HFFc6 (cell line): ENCODE measurements at regions not wholly inside any gene's neighbourhood (a gene's known extent, or its start where the extent isn't known, plus 50 kb on each side); places are given as distances from the start of the nearest gene placed in this dataset.
"Not testable (repeated sequence)": the region's sequence is repeated elsewhere in the genome, so short reads cannot be mapped to it uniquely, and the experiment has no call there.

Experiments used
- DNase-seq: peaks from one replicate; pipeline ENCODE4 v3.0.0-alpha.2; 2018
- H3K27ac Mint-ChIP-seq: 2 replicates; pipeline ENCODE4 v1.8.0; 2020; ENCODE audit warnings: mild to moderate bottlenecking, mixed read lengths
- H3K27me3 Mint-ChIP-seq: 2 replicates; pipeline ENCODE4 v1.8.0; 2021; ENCODE audit warnings: mild to moderate bottlenecking, moderate library complexity, mixed read lengths; ENCODE audit not compliant: insufficient read depth
- H3K36me3 Mint-ChIP-seq: 2 replicates; pipeline ENCODE4 v1.8.0; 2021; ENCODE audit warnings: low read depth, mixed read lengths
- H3K4me1 Mint-ChIP-seq: 2 replicates; pipeline ENCODE4 v1.8.0; 2020; ENCODE audit warnings: low read depth, mixed read lengths
- H3K4me3 Mint-ChIP-seq: 2 replicates; pipeline ENCODE4 v1.8.0; 2020; ENCODE audit warnings: mild to moderate bottlenecking, moderate library complexity, mixed read lengths
- H3K9me3 Mint-ChIP-seq: 2 replicates; pipeline ENCODE4 v1.8.0; 2020; ENCODE audit warnings: mild to moderate bottlenecking, mixed read lengths
- CTCF ChIP-seq: fragments of 200-600 bp; sonication (generic); IDR thresholded peaks from 2 replicates; pipeline ENCODE4 v1.5.0; 2021; ENCODE audit warnings: antibody characterized with exemption, mild to moderate bottlenecking

GRCh38 chr5:87191645-87192044, 76.0 kb upstream of the RASA1 start:
- Mint-ChIP-seq H3K4me1 (peaks cover 38% of the 10 kb centered on the region), H3K36me3 (no peaks in the 10 kb centered on the region; the same call in 1 of the 2 replicates), H3K4me3 (no peak overlapping the region), H3K27me3 (no peaks in the 10 kb centered on the region), H3K27ac (no peak overlapping the region), H3K9me3 (no peaks in the 10 kb centered on the region)
- no peak for DNase-seq
- no peak for TF ChIP-seq CTCF

GRCh38 chr5:87195104-87195591, 72.5 kb upstream of the RASA1 start:
- DNase-seq: peak; percentile 51
- Mint-ChIP-seq H3K27me3 (no peaks in the 10 kb centered on the region), H3K4me3 (peak overlapping the region; percentile 68), H3K27ac (peak overlapping the region; percentile 96), H3K4me1 (peaks cover 35% of the 10 kb centered on the region), H3K9me3 (no peaks in the 10 kb centered on the region), H3K36me3 (peaks cover 5% of the 10 kb centered on the region)
- TF ChIP-seq CTCF: no peak

GRCh38 chr5:87195616-87196015, 72.1 kb upstream of the RASA1 start:
- Mint-ChIP-seq H3K4me3 (peak overlapping the region; percentile 68), H3K27me3 (no peaks in the 10 kb centered on the region), H3K36me3 (peaks cover 5% of the 10 kb centered on the region), H3K4me1 (peaks cover 33% of the 10 kb centered on the region), H3K9me3 (no peaks in the 10 kb centered on the region; the same call in 1 of the 2 replicates), H3K27ac (peak overlapping the region; percentile 96)
- TF ChIP-seq CTCF: no peak
- peak; percentile 1 for DNase-seq

- no peak overlapping the region for H3K4me3 Mint-ChIP-seq
- peaks cover 33% of the 10 kb centered on the region for H3K4me1 Mint-ChIP-seq
- peaks cover 8% of the 10 kb centered on the region for H3K36me3 Mint-ChIP-seq
- TF ChIP-seq CTCF: no peak
- no peaks in the 10 kb centered on the region; the same call in 1 of the 2 replicates for H3K9me3 Mint-ChIP-seq
- no peak overlapping the region for H3K27ac Mint-ChIP-seq
- no peak for DNase-seq
- H3K27me3 Mint-ChIP-seq: no peaks in the 10 kb centered on the region
Measured at GRCh38 chr5:87198010-87198409, 69.7 kb upstream of the RASA1 start.

GRCh38 chr5:87199246-87199645, 68.4 kb upstream of the RASA1 start:
- not testable (repeated sequence) for H3K27ac Mint-ChIP-seq, H3K4me3 Mint-ChIP-seq, DNase-seq, H3K27me3 Mint-ChIP-seq, H3K9me3 Mint-ChIP-seq
- peaks cover 27% of the 10 kb centered on the region for H3K4me1 Mint-ChIP-seq
- H3K36me3 Mint-ChIP-seq: peaks cover 17% of the 10 kb centered on the region

GRCh38 chr5:87199704-87200103, 68.0 kb upstream of the RASA1 start:
- H3K9me3 Mint-ChIP-seq, H3K27ac Mint-ChIP-seq, H3K4me3 Mint-ChIP-seq, H3K27me3 Mint-ChIP-seq, DNase-seq: not testable (repeated sequence)
- H3K36me3 Mint-ChIP-seq: peaks cover 17% of the 10 kb centered on the region
- H3K4me1 Mint-ChIP-seq: peaks cover 23% of the 10 kb centered on the region

- Mint-ChIP-seq H3K36me3 (peaks cover 14% of the 10 kb centered on the region), H3K27ac (peak overlapping the region; percentile 28; the same call in 1 of the 2 replicates), H3K9me3 (no peaks in the 10 kb centered on the region), H3K4me3 (0 out of 2 replicates have a peak overlapping the region, but pooled peaks have one; percentile 12), H3K4me1 (peaks cover 41% of the 10 kb centered on the region), H3K27me3 (0 out of 2 replicates have a peak, but pooled peaks cover under 1% of the 10 kb centered on the region)
- DNase-seq: peak; percentile 19
- TF ChIP-seq CTCF: no peak
Measured at GRCh38 chr5:87210076-87210475, 57.6 kb upstream of the RASA1 start.
